GM12801 (cell line): ENCODE measurements at regions not wholly inside any gene's neighbourhood (a gene's known extent, or its start where the extent isn't known, plus 50 kb on each side); places are given as distances from the start of the nearest gene placed in this dataset.

Source experiments
- TF ChIP-seq, protein P1 (sequence below): IDR thresholded peaks from one replicate; pipeline ENCODE4 v1.5.1; 2011; ENCODE audit warnings: control low read depth; ENCODE audit not compliant: insufficient read length; ENCODE audit errors: extremely low read depth

DNA sequence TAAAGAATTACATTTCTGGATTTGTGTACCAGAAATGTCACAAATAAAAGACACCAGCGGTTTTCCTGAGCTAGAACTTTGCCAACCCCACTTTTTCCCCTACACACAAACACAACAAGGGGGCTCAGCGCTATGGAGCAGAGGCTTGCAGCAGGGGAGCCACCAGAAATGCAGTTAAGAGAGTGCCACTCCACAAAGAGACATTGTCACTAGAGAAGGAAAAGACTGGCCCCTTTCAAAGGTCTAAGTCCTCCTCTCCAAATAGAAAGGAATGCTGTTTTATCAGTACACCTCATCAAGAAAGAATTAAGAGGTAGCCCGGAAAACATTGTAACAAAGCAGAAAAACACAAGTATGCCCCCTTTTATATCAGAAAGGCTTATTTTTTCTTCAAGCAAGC, 419.5 kb downstream of the HNRNPD start:
- TF ChIP-seq, protein P1, sequence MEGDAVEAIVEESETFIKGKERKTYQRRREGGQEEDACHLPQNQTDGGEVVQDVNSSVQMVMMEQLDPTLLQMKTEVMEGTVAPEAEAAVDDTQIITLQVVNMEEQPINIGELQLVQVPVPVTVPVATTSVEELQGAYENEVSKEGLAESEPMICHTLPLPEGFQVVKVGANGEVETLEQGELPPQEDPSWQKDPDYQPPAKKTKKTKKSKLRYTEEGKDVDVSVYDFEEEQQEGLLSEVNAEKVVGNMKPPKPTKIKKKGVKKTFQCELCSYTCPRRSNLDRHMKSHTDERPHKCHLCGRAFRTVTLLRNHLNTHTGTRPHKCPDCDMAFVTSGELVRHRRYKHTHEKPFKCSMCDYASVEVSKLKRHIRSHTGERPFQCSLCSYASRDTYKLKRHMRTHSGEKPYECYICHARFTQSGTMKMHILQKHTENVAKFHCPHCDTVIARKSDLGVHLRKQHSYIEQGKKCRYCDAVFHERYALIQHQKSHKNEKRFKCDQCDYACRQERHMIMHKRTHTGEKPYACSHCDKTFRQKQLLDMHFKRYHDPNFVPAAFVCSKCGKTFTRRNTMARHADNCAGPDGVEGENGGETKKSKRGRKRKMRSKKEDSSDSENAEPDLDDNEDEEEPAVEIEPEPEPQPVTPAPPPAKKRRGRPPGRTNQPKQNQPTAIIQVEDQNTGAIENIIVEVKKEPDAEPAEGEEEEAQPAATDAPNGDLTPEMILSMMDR, result no peak

DNA sequence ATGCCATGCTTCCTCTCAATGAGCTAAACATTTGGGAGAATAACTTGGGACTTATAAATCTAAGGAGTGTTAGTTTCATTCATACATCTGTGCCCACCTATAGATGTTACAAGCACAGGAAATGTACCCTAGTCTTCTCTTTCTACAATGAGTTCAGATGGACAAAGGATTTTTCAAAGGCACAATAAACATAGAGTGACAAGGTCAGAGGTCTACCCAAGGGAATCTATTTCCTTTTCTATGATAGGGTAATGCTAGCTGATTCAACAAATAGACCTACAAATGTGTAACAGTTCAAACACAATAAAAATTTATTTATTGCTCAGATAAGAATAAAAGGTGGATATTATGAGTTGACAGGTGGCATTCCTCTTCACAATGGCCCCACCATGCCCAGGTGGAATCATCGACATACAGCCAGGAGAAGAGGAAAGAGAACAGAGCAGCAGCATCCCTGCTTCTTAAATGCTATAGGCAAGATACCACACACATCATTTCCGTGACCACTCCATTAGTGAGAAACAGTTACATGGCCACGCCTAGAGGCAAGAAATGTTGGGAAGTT, 421.8 kb downstream of the HNRNPD start:
- TF ChIP-seq, protein P1, result no peak

DNA sequence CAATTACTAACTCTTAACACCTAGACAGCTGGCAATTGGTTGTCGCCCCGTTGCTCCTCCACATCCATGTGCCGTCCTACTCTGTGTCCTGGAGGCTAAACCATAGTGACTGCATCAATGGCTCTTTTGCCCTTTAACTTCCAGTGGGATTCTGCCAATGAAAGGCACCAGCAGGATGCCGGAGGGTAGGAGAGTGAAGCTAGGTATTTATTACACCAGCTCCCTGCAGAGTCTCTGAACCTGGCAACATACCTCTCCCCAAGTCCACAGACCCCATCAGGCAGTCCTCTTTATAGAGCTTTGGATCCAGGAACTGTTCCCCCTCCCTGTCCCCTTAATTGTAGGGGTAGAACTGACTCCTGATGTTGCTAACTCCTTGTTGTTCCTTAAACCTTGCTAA, 426.8 kb downstream of the HNRNPD start:
- TF ChIP-seq, protein P1, result no peak

DNA sequence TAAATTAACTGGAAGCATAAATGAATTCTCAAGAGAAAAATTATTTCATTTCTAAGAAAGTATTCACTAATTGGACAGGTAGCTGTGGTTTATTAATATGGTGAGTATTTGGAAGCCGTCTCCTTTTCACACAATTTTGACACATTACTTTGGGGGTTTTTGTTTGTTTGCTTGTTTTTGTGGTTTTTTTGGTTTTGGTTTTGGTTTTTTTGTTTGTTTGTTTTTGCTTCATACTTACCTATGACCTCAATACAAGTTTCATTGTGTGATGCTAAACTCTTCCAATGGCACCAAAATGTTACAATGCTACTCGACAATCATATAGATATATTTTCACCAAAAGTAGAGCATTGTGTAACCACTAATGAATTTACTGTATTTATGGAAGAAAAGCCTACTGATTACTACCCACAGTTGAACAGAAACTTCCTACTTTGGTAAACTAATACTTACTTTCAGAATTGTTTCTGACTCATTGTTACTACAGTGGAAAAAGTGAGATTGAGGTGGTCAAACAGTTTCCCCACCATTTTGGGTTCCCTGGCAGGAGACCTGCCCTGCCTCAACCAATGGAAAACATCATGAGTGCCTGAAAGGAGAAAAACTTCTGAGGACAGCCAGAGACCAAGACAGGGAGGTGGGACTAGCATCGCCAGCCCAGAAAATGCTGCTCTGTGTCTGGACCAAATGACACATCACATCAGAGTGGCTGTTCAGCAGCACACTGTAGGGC, 443.1 kb downstream of the HNRNPD start:
- TF ChIP-seq, protein P1, result no peak

DNA sequence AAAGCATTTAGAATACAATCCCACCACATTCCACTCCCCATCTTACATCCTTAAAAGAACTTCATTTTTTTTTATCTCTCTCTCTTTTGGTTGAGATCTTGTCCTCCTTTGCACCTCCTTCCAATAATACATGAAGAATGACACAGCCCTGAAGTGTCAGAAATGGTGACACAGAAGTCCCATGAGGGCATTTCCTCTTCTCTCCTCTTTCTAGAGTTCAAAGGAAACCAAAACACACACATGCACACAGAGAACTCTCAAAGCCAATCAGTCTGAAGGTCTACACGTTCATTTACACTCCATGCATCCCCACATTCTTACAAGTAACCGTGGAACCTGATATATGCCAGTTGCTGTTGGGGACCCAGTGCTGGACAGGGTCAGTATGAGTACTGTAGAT, 450.7 kb downstream of the HNRNPD start:
- TF ChIP-seq, protein P1, result no peak

DNA sequence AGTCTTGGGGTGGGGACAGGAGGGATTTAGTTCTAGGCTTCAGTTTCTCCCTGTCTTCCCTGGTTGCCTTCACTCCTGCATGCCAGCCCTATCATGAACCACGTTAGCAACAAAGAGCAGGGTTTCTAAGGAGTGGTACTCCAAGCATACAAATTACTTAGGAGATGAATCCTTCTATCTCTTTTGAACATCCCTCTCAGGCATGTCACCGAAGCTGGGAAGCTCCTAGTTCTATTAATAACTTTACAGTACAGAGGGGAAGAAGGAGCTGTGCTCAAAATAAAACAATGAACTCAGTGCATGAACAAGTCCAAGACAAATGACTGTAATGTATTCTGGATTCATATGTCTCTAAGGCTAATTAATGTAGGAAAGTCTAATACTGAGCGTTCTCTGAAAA, 450.6 kb upstream of the RASGEF1B start:
- TF ChIP-seq, protein P1, result no peak

DNA sequence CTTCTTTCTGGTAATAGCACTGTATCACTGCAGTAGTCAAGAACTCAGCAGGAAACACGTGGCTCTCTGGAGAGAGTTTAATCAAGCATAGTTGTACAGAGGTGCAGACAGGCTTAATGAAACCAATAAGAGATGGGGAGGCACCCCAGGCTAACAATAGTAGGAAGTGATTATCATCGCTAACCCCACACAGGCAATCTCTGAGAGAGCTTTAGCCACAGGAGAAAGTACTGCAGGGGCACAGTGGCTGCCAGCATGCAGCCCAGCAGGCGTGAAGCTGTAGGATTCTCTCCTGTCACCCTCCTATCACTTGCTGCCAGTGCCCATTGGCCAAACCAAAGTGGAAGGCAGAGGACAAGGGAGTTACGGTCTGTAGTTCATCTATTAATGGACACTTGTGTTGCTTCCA, 450.0 kb upstream of the RASGEF1B start:
- TF ChIP-seq, protein P1, result no peak
